HG03521 (cell line): ENCODE measurements at regions not wholly inside any gene's neighbourhood (a gene's known extent, or its start where the extent isn't known, plus 50 kb on each side); places are given as distances from the start of the nearest gene placed in this dataset.
A peak's percentile ranks its signal among the peaks of the same experiment; 100 is the strongest.
"Not testable (repeated sequence)": the region's sequence is repeated elsewhere in the genome, so short reads cannot be mapped to it uniquely, and the experiment has no call there.

ENCODE experiments used
- ATAC-seq: cut with Tn5 transposase; IDR thresholded peaks from one replicate; pipeline ENCODE4 v1.9.1; 2021; ENCODE audit warnings: mild to moderate bottlenecking, moderate library complexity; ENCODE audit not compliant: unreplicated experiment

DNA sequence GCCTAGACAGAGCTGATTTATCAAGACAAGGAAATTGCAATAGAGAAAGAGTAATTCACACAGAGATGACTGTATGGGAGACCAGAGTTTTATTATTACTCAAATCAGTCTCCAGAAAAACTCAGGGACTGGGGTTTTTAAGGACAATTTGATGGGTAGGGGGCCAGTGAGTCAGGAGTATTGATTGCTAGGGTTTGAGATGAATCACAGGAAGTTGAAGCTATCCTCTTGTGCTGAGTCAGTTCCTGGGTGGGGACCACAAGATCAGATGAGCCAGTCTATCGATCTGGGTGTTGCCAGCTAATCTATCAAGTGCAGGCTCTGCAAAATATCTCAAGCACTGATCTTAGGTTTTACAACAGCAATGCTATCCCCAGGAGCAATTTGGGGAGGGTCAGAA, 87.4 kb upstream of the TGIF2LY start:
- ATAC-seq: not testable (repeated sequence)

- not testable (repeated sequence) for ATAC-seq
Measured at GRCh38 chrY:3494539-3494938, 84.3 kb upstream of the TGIF2LY start.

- ATAC-seq: peak; percentile 94
Measured at GRCh38 chrY:3527040-3527439, 51.8 kb upstream of the TGIF2LY start.
